ENCODE measurements at regions not wholly inside any gene's neighbourhood (a gene's known extent, or its start where the extent isn't known, plus 50 kb on each side); places are given as distances from the start of the nearest gene placed in this dataset.

- H3K4me3 ChIP-seq (replicated peaks; ENCODE audit: low read depth, low read length), result no peak overlapping the region
- DNase-seq (ENCODE audit: extremely low read depth, insufficient read length), result no peak
- no peaks in the 10 kb centered on the region for H3K36me3 ChIP-seq (ENCODE audit: control insufficient read depth, insufficient read depth, low read length)
- no peak for TF ChIP-seq CTCF (IDR thresholded peaks at IDR 0.05; ENCODE audit: insufficient read depth, low read length, poor library complexity, severe bottlenecking)
- H3K27me3 ChIP-seq (replicated peaks; ENCODE audit: control insufficient read depth, insufficient read depth, low read length), result no peaks in the 10 kb centered on the region
These were observed 64.1 kb upstream of the SIX3 start for GRCh38 chr2:44877417-44877816.

- no peak for TF ChIP-seq CTCF (IDR thresholded peaks at IDR 0.05; ENCODE audit: insufficient read depth, low read length, poor library complexity, severe bottlenecking)
- H3K36me3 ChIP-seq (ENCODE audit: control insufficient read depth, insufficient read depth, low read length), result no peaks in the 10 kb centered on the region
- no peaks in the 10 kb centered on the region; the same call in 1 of the 2 replicates for H3K27me3 ChIP-seq (replicated peaks; ENCODE audit: control insufficient read depth, insufficient read depth, low read length)
- DNase-seq (ENCODE audit: extremely low read depth, insufficient read length), result no peak
- H3K4me3 ChIP-seq (replicated peaks; ENCODE audit: low read depth, low read length), result no peak overlapping the region
These were observed 62.0 kb upstream of the SIX3 start for GRCh38 chr2:44879269-44880124.

GRCh38 chr2:44880125-44880483 lies 61.4 kb upstream of the SIX3 start:
- no peak for TF ChIP-seq CTCF (IDR thresholded peaks at IDR 0.05; ENCODE audit: insufficient read depth, low read length, poor library complexity, severe bottlenecking)
- DNase-seq (ENCODE audit: extremely low read depth, insufficient read length), result no peak
- no peak overlapping the region for H3K4me3 ChIP-seq (replicated peaks; ENCODE audit: low read depth, low read length)
- no peaks in the 10 kb centered on the region for H3K36me3 ChIP-seq (ENCODE audit: control insufficient read depth, insufficient read depth, low read length)
- H3K27me3 ChIP-seq (replicated peaks; ENCODE audit: control insufficient read depth, insufficient read depth, low read length), result no peaks in the 10 kb centered on the region; the same call in 1 of the 2 replicates

GRCh38 chr2:44881856-44882255 lies 59.6 kb upstream of the SIX3 start:
- no peak for TF ChIP-seq CTCF (IDR thresholded peaks at IDR 0.05; ENCODE audit: insufficient read depth, low read length, poor library complexity, severe bottlenecking)
- Histone ChIP-seq H3K36me3 (ENCODE audit: control insufficient read depth, insufficient read depth, low read length) (no peaks in the 10 kb centered on the region), H3K27me3 (replicated peaks; ENCODE audit: control insufficient read depth, insufficient read depth, low read length) (no peaks in the 10 kb centered on the region; the same call in 1 of the 2 replicates), H3K4me3 (replicated peaks; ENCODE audit: low read depth, low read length) (no peak overlapping the region)
- no peak for DNase-seq (ENCODE audit: extremely low read depth, insufficient read length)

GRCh38 chr2:44883356-44883755 lies 58.1 kb upstream of the SIX3 start:
- Histone ChIP-seq H3K27me3 (replicated peaks; ENCODE audit: control insufficient read depth, insufficient read depth, low read length) (no peaks in the 10 kb centered on the region; the same call in 1 of the 2 replicates), H3K36me3 (ENCODE audit: control insufficient read depth, insufficient read depth, low read length) (no peaks in the 10 kb centered on the region), H3K4me3 (replicated peaks; ENCODE audit: low read depth, low read length) (no peak overlapping the region)
- TF ChIP-seq CTCF (IDR thresholded peaks at IDR 0.05; ENCODE audit: insufficient read depth, low read length, poor library complexity, severe bottlenecking), result no peak
- no peak for DNase-seq (ENCODE audit: extremely low read depth, insufficient read length)
